ENCODE measurements at regions not wholly inside any gene's neighbourhood (a gene's known extent, or its start where the extent isn't known, plus 50 kb on each side); places are given as distances from the start of the nearest gene placed in this dataset.

DNA sequence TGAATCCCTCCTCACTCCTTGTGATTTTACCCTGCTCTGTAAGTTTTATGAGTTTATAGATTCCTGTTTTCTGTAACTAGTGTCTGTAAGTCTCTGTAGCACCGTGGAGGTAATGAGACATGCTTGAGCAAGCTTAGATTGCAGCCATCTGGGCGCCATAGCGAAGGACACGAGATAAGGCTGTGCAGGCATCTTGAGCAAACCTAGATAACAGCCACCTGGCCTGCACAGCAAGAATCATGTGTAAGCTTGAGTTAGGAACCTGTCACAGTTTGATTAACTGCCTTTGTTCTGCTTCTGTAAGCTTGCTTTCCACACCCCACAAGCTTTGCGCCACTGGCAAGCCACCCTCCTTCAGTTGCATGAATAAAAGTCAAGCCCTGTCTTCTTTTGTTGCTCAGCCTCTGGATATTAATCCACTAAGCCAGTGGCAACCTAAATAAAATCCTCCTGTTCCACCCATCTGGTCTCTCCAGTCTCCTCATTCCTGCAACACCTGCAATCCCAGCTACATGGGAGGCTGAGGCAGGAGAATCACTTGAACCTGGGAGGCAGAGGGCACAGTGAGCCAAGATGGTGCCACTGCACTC lies 270.6 kb upstream of the RGPD4 start:
- TF ChIP-seq CTCF (IDR thresholded peaks at IDR 0.05; ENCODE audit: borderline replicate concordance, extremely low read depth, low read length, poor library complexity, severe bottlenecking) (no peak), EZH2 (IDR thresholded peaks at IDR 0.05; ENCODE audit: borderline replicate concordance, low read depth, low read length, severe bottlenecking) (no peak)
